ENCODE measurements at regions not wholly inside any gene's neighbourhood (a gene's known extent, or its start where the extent isn't known, plus 50 kb on each side); places are given as distances from the start of the nearest gene placed in this dataset.

DNA sequence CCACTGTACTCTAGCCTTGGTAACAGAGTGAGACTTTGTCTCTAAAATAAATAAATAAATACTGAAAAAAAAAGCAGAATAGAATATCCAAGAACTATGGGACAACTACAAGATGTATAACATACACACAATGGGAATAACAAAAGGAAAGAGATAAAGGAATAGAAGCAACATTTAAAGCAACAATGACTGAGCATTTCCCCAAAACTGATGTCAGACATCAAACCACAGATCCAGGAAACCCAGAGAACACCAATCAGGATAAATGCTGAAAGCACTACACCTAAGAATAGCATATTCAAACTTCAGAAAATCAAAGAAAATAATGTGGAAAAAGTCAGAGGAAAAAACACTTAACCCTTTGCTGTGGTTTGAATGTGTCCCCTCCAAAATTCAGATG lies 436.4 kb downstream of the ACTL7B start:
- no peaks in the 10 kb centered on the region for H3K27me3 ChIP-seq
- DNase-seq = no peak
- no peaks in the 10 kb centered on the region for H3K4me1 ChIP-seq
- H3K36me3 ChIP-seq = no peaks in the 10 kb centered on the region
- no peak overlapping the region for H3K4me3 ChIP-seq
- no peak for TF ChIP-seq POLR2AphosphoS5 (IDR thresholded peaks at IDR 0.05)
- no peak for TF ChIP-seq EP300 (IDR thresholded peaks at IDR 0.05; ENCODE audit: low read depth)
- no peak for TF ChIP-seq POLR2A (IDR thresholded peaks at IDR 0.05)
- TF ChIP-seq, protein P1, sequence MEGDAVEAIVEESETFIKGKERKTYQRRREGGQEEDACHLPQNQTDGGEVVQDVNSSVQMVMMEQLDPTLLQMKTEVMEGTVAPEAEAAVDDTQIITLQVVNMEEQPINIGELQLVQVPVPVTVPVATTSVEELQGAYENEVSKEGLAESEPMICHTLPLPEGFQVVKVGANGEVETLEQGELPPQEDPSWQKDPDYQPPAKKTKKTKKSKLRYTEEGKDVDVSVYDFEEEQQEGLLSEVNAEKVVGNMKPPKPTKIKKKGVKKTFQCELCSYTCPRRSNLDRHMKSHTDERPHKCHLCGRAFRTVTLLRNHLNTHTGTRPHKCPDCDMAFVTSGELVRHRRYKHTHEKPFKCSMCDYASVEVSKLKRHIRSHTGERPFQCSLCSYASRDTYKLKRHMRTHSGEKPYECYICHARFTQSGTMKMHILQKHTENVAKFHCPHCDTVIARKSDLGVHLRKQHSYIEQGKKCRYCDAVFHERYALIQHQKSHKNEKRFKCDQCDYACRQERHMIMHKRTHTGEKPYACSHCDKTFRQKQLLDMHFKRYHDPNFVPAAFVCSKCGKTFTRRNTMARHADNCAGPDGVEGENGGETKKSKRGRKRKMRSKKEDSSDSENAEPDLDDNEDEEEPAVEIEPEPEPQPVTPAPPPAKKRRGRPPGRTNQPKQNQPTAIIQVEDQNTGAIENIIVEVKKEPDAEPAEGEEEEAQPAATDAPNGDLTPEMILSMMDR (IDR thresholded peaks at IDR 0.05) = no peak
- no peaks in the 10 kb centered on the region for H3K9me3 ChIP-seq
- intact Hi-C loops (cut with DNase I; ENCODE audit: low total_unique reads) = no loop called here
- in situ Hi-C loops (cut with MboI; ENCODE audit: low pct_ligation_motif_present in 1 of 4, low pct_unique_long_range_greater_than_20kb in 1 of 4, low sequenced_read_pairs in 3 of 4) = loop anchor here in 1 of 4 donors (25.0 kb wide), 1 partner anchor 118 kb away; no protein-coding TSS in a partner anchor
- no peak overlapping the region for H3K27ac ChIP-seq

DNA sequence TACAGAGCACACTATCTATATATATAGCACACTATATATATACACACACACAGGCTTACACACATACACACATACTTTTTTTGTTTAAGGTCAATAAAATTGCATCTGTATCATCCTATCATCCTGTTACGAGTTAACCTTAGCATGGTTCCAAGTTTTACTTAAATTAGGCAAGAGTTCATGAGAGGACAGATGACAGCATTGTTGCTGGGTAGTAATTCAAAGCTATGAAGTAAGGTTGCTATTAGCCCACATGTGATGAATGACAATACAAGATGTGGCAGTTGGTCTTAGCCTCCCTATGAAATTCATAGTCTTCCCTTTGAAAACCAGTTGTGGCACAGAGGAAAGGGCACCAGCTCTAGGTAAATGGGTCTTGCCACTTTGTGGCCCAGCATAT lies 438.1 kb downstream of the ACTL7B start:
- Histone ChIP-seq H3K36me3 (no peaks in the 10 kb centered on the region), H3K4me3 (no peak overlapping the region), H3K27ac (no peak overlapping the region), H3K27me3 (no peaks in the 10 kb centered on the region), H3K9me3 (no peaks in the 10 kb centered on the region), H3K4me1 (no peaks in the 10 kb centered on the region)
- no peak for DNase-seq
- TF ChIP-seq, protein P1 (IDR thresholded peaks at IDR 0.05) = no peak
- no peak for TF ChIP-seq POLR2AphosphoS5 (IDR thresholded peaks at IDR 0.05)
- WGBS, 2 donors (ENCODE audit: low coverage in 1 of 2) = 50 to 85% methylated on average over 1 of the region's 1 CpG
- in situ Hi-C loops (cut with MboI; ENCODE audit: low pct_ligation_motif_present in 1 of 4, low pct_unique_long_range_greater_than_20kb in 1 of 4, low sequenced_read_pairs in 3 of 4) = loop anchor here in 1 of 4 donors (25.0 kb wide), 1 partner anchor 120 kb away; no protein-coding TSS in a partner anchor
- intact Hi-C loops (cut with DNase I; ENCODE audit: low total_unique reads) = no loop called here

DNA sequence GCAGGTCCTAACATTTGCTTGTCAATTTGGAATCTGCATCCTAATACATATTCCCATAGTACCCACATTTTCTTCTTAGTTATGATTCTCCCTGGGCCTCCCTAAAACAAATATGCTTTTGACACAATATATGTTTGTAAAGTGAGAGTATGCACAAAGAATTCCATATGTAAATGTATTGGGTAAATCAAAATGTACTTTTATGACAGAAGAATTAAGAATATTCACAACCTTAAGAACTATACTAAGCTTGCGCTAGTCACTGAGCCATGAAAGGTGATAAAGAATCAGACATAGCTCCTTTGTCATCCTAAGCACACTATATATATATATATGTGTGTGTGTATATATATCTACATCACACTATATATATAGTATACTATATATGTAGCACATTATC lies 438.5 kb downstream of the ACTL7B start:
- H3K27ac ChIP-seq = no peak overlapping the region
- no peak for DNase-seq
- no peaks in the 10 kb centered on the region for H3K4me1 ChIP-seq
- TF ChIP-seq, protein P1 (IDR thresholded peaks at IDR 0.05) = no peak
- TF ChIP-seq POLR2AphosphoS5 (IDR thresholded peaks at IDR 0.05) (no peak), EP300 (IDR thresholded peaks at IDR 0.05; ENCODE audit: low read depth) (no peak), POLR2A (IDR thresholded peaks at IDR 0.05) (no peak)
- 98 to 100% methylated on average over 1 of the region's 1 CpG for WGBS, 2 donors (ENCODE audit: low coverage in 1 of 2)
- no peak overlapping the region for H3K4me3 ChIP-seq
- no peaks in the 10 kb centered on the region for H3K27me3 ChIP-seq
- in situ Hi-C loops (cut with MboI; ENCODE audit: low pct_ligation_motif_present in 1 of 4, low pct_unique_long_range_greater_than_20kb in 1 of 4, low sequenced_read_pairs in 3 of 4) = loop anchor here in 1 of 4 donors (25.0 kb wide), 1 partner anchor 120 kb away; no protein-coding TSS in a partner anchor
- intact Hi-C loops (cut with DNase I; ENCODE audit: low total_unique reads) = no loop called here
- no peaks in the 10 kb centered on the region for H3K36me3 ChIP-seq
- H3K9me3 ChIP-seq = no peaks in the 10 kb centered on the region

DNA sequence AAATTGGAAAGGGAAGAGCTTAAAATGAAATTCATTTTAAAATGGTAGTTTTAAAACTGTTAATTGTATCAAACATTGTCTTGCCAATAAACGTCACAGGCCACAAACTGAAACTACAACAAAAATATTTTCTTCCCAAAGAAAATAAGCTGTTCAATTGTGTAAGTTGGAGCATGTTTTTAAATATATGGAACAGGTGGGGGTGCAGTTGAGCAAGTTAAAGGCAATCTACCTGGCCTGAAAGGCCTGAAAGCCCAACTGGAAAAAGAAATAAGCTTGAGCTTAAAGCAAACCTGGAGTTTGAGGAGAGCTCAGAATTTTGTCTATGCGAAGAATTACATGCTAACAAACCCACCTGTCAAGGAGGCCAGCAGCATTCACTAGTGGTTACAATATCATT lies 439.5 kb downstream of the ACTL7B start:
- no peak overlapping the region for H3K4me3 ChIP-seq
- no peaks in the 10 kb centered on the region for H3K36me3 ChIP-seq
- no peaks in the 10 kb centered on the region for H3K27me3 ChIP-seq
- TF ChIP-seq, protein P1 (IDR thresholded peaks at IDR 0.05) = peak in 2 of 5 experiments; percentile 8 to 30
- TF ChIP-seq POLR2AphosphoS5 (IDR thresholded peaks at IDR 0.05) = no peak
- H3K27ac ChIP-seq = no peak overlapping the region
- in situ Hi-C loops (cut with MboI; ENCODE audit: low pct_ligation_motif_present in 1 of 4, low pct_unique_long_range_greater_than_20kb in 1 of 4, low sequenced_read_pairs in 3 of 4) = loop anchor here in 1 of 4 donors (25.0 kb wide), 1 partner anchor 121 kb away; no protein-coding TSS in a partner anchor
- H3K9me3 ChIP-seq = no peaks in the 10 kb centered on the region
- 63 to 66% methylated on average over 2 of the region's 2 CpGs for WGBS, 2 donors (ENCODE audit: low coverage in 1 of 2)
- no peaks in the 10 kb centered on the region for H3K4me1 ChIP-seq
- no peak for DNase-seq
- intact Hi-C loops (cut with DNase I; ENCODE audit: low total_unique reads) = no loop called here

All from transverse colon (tissue), 4 donors.